GM23248 (cell line): ENCODE measurements at regions not wholly inside any gene's neighbourhood (a gene's known extent, or its start where the extent isn't known, plus 50 kb on each side); places are given as distances from the start of the nearest gene placed in this dataset.

Experiments used
- EZH2 ChIP-seq: fragments of 200-600 bp; sonication (generic); IDR thresholded peaks from 2 replicates; pipeline ENCODE4 v1.6.1; 2018; ENCODE audit warnings: antibody characterized with exemption, mild to moderate bottlenecking; ENCODE audit not compliant: insufficient read depth, poor library complexity, severe bottlenecking
- EZH2phosphoT487 ChIP-seq: fragments of 200-600 bp; sonication (generic); IDR thresholded peaks from 2 replicates; pipeline ENCODE4 v1.6.1; 2018; ENCODE audit warnings: antibody characterized with exemption, moderate library complexity, mild to moderate bottlenecking, low read depth; ENCODE audit not compliant: insufficient read depth

- no peak for TF ChIP-seq EZH2
- no peak for TF ChIP-seq EZH2phosphoT487
These were observed 1829.0 kb upstream of the MIR17HG start for GRCh38 chr13:89518289-89519077.
